ENCODE measurements at regions not wholly inside any gene's neighbourhood (a gene's known extent, or its start where the extent isn't known, plus 50 kb on each side); places are given as distances from the start of the nearest gene placed in this dataset.
"Not testable (repeated sequence)": the region's sequence is repeated elsewhere in the genome, so short reads cannot be mapped to it uniquely, and the experiment has no call there.

GRCh38 chr22:22074634-22075381 lies 92.2 kb upstream of the TOP3B start:
- no peak for ATAC-seq

GRCh38 chr22:22073769-22074561 lies 91.4 kb upstream of the TOP3B start:
- ATAC-seq, result no peak

- no peak for ATAC-seq
Observed at GRCh38 chr22:22072169-22072836, 89.7 kb upstream of the TOP3B start.

- no peak for ATAC-seq
Observed at GRCh38 chr22:22071455-22071854, 88.9 kb upstream of the TOP3B start.

GRCh38 chr22:22070371-22070824 lies 87.8 kb upstream of the TOP3B start:
- ATAC-seq, result no peak

- ATAC-seq, result no peak
Observed at GRCh38 chr22:22069450-22070370, 87.1 kb upstream of the TOP3B start.

- ATAC-seq, result no peak
Observed at GRCh38 chr22:22068657-22069056, 86.1 kb upstream of the TOP3B start.

- ATAC-seq, result no peak
Observed at GRCh38 chr22:22068025-22068424, 85.4 kb upstream of the TOP3B start.

- no peak for ATAC-seq
Observed at GRCh38 chr22:22067192-22067591, 84.6 kb upstream of the TOP3B start.

- ATAC-seq, result no peak
Observed at GRCh38 chr22:22064580-22064979, 82.0 kb upstream of the TOP3B start.

GRCh38 chr22:22062306-22062793 lies 79.8 kb upstream of the TOP3B start:
- no peak for ATAC-seq

GRCh38 chr22:22061085-22062077 lies 78.8 kb upstream of the TOP3B start:
- ATAC-seq, result no peak

- no peak for ATAC-seq
Observed at GRCh38 chr22:22060200-22061084, 77.9 kb upstream of the TOP3B start.

- no peak for ATAC-seq
Observed at GRCh38 chr22:22059291-22060002, 76.9 kb upstream of the TOP3B start.

- no peak for ATAC-seq
Observed at GRCh38 chr22:22058633-22059290, 76.2 kb upstream of the TOP3B start.

- ATAC-seq, result no peak
Observed at GRCh38 chr22:22057617-22058378, 75.2 kb upstream of the TOP3B start.

- ATAC-seq, result not testable (repeated sequence)
Observed at GRCh38 chr22:22056809-22057594, 74.4 kb upstream of the TOP3B start.
